ENCODE measurements at regions not wholly inside any gene's neighbourhood (a gene's known extent, or its start where the extent isn't known, plus 50 kb on each side); places are given as distances from the start of the nearest gene placed in this dataset.
"Not testable (repeated sequence)": the region's sequence is repeated elsewhere in the genome, so short reads cannot be mapped to it uniquely, and the experiment has no call there.

GRCh38 chr7:102721-103120, 89.7 kb upstream of the FAM20C start:
- DNase-seq = no peak

- not testable (repeated sequence) for DNase-seq
These were observed 88.4 kb upstream of the FAM20C start for GRCh38 chr7:103981-104380.

- DNase-seq = no peak
These were observed 87.4 kb upstream of the FAM20C start for GRCh38 chr7:105002-105401.

- no peak for DNase-seq
These were observed 86.0 kb upstream of the FAM20C start for GRCh38 chr7:106356-106755.

GRCh38 chr7:107233-107632, 85.1 kb upstream of the FAM20C start:
- no peak for DNase-seq

GRCh38 chr7:107907-108306, 84.5 kb upstream of the FAM20C start:
- no peak for DNase-seq

- no peak for DNase-seq
These were observed 83.3 kb upstream of the FAM20C start for GRCh38 chr7:109094-109493.

GRCh38 chr7:109898-110556, 82.3 kb upstream of the FAM20C start:
- DNase-seq = no peak

- no peak for DNase-seq
These were observed 81.7 kb upstream of the FAM20C start for GRCh38 chr7:110557-111232.

GRCh38 chr7:111591-111990, 80.8 kb upstream of the FAM20C start:
- no peak for DNase-seq

- DNase-seq = no peak
These were observed 79.5 kb upstream of the FAM20C start for GRCh38 chr7:112881-113280.

- no peak for DNase-seq
These were observed 77.0 kb upstream of the FAM20C start for GRCh38 chr7:115274-115911.

GRCh38 chr7:116188-116981, 76.0 kb upstream of the FAM20C start:
- DNase-seq = no peak

- DNase-seq = no peak
These were observed 74.3 kb upstream of the FAM20C start for GRCh38 chr7:117836-118614.

GRCh38 chr7:118615-119391, 73.6 kb upstream of the FAM20C start:
- no peak for DNase-seq

- no peak for DNase-seq
These were observed 72.8 kb upstream of the FAM20C start for GRCh38 chr7:119392-120163.

- DNase-seq = no peak
These were observed 72.0 kb upstream of the FAM20C start for GRCh38 chr7:120164-120991.

GRCh38 chr7:121002-121785, 71.2 kb upstream of the FAM20C start:
- no peak for DNase-seq

GRCh38 chr7:123237-123636, 69.1 kb upstream of the FAM20C start:
- no peak for DNase-seq

Measured in DMS79 (cell line).